Endodermal cell (in vitro differentiated cells): ENCODE measurements at regions not wholly inside any gene's neighbourhood (a gene's known extent, or its start where the extent isn't known, plus 50 kb on each side); places are given as distances from the start of the nearest gene placed in this dataset.

ENCODE experiments used
- DNase-seq: peaks from one replicate; pipeline ENCODE4 v3.0.0-alpha.2; 2017
- H3K27ac ChIP-seq: 2 replicates; pipeline ENCODE4 v1.5.1; 2013; ENCODE audit warnings: mild to moderate bottlenecking, low read depth, low read length, moderate library complexity
- H3K27me3 ChIP-seq: 2 replicates; pipeline ENCODE4 v1.6.1; 2013; ENCODE audit warnings: mild to moderate bottlenecking, low read length, moderate library complexity; ENCODE audit not compliant: insufficient read depth, control insufficient read depth, poor library complexity, severe bottlenecking
- H3K36me3 ChIP-seq: 2 replicates; pipeline ENCODE4 v1.7.0; 2013; ENCODE audit warnings: mild to moderate bottlenecking, low read length, moderate library complexity; ENCODE audit not compliant: control insufficient read depth, insufficient read depth
- H3K4me1 ChIP-seq: one replicate; pipeline ENCODE4 v1.7.0; 2013; ENCODE audit warnings: low read length; ENCODE audit not compliant: control insufficient read depth, insufficient read depth
- H3K4me3 ChIP-seq: 2 replicates; pipeline ENCODE4 v1.5.1; 2013; ENCODE audit warnings: mild to moderate bottlenecking, low read length, moderate library complexity
- H3K9ac ChIP-seq: 2 replicates; pipeline ENCODE4 v1.6.1; 2013; ENCODE audit warnings: mild to moderate bottlenecking, low read length, moderate library complexity; ENCODE audit not compliant: poor library complexity, severe bottlenecking; ENCODE audit errors: extremely low read depth
- H3K9me3 ChIP-seq: 2 replicates; pipeline ENCODE4 v1.6.1; 2013; ENCODE audit warnings: mild to moderate bottlenecking, low read length, moderate library complexity; ENCODE audit not compliant: control insufficient read depth
- H3K27ac Mint-ChIP-seq: 2 replicates; pipeline ENCODE4 v1.8.0; 2020; ENCODE audit warnings: mixed read lengths
- H3K27me3 Mint-ChIP-seq: 2 replicates; pipeline ENCODE4 v1.8.0; 2021; ENCODE audit warnings: mild to moderate bottlenecking, mixed read lengths; ENCODE audit not compliant: insufficient read depth
- H3K36me3 Mint-ChIP-seq: 2 replicates; pipeline ENCODE4 v1.8.0; 2020; ENCODE audit warnings: low read depth, mixed read lengths
- H3K4me1 Mint-ChIP-seq: 2 replicates; pipeline ENCODE4 v1.8.0; 2020; ENCODE audit warnings: mixed read lengths
- H3K4me3 Mint-ChIP-seq: 2 replicates; pipeline ENCODE4 v1.8.0; 2020; ENCODE audit warnings: mild to moderate bottlenecking, moderate library complexity, mixed read lengths
- H3K9me3 Mint-ChIP-seq: 2 replicates; pipeline ENCODE4 v1.8.0; 2020; ENCODE audit warnings: mild to moderate bottlenecking, mixed read lengths
- WGBS, 2 experiments: methylation state at CpG; one replicate each; pipeline versions ENCODE4 v1.1.5 to v1.1.7; 2013; ENCODE audit warnings: missing lambda C conversion rate in 2 of 2, mixed read lengths in 1 of 2; ENCODE audit not compliant: insufficient coverage in 1 of 2, insufficient read length in 1 of 2; 5-methylcytosine and 5-hydroxymethylcytosine counted together
- TF ChIP-seq, protein P1 (sequence below): fragments of 200-600 bp; sonication (generic); conservative IDR thresholded peaks from 2 replicates; pipeline ENCODE4 v1.5.0; 2021; ENCODE audit warnings: antibody characterized with exemption, mild to moderate bottlenecking

DNA sequence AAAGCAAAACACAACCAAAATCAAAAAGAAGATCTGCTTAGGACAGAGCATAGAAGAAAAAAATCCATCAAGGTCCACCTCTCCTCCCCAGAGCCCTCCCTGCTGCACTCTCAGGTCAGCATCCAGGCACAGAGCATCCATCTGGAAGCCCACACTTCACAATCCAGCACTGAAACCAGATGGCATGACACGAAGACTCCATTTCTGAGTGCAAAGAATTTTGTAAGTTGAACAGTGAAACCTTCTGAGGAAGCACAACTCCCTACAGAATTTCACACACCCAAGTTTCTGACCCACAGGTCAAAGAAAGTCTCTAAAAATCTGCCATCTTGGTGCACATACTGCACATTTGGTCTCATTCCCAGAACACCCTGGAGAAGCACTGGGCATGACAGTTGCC, 128.8 kb upstream of the STXBP5 start:
- no peaks in the 10 kb centered on the region for H3K27me3 Mint-ChIP-seq
- no peaks in the 10 kb centered on the region for H3K36me3 Mint-ChIP-seq
- TF ChIP-seq, protein P1, sequence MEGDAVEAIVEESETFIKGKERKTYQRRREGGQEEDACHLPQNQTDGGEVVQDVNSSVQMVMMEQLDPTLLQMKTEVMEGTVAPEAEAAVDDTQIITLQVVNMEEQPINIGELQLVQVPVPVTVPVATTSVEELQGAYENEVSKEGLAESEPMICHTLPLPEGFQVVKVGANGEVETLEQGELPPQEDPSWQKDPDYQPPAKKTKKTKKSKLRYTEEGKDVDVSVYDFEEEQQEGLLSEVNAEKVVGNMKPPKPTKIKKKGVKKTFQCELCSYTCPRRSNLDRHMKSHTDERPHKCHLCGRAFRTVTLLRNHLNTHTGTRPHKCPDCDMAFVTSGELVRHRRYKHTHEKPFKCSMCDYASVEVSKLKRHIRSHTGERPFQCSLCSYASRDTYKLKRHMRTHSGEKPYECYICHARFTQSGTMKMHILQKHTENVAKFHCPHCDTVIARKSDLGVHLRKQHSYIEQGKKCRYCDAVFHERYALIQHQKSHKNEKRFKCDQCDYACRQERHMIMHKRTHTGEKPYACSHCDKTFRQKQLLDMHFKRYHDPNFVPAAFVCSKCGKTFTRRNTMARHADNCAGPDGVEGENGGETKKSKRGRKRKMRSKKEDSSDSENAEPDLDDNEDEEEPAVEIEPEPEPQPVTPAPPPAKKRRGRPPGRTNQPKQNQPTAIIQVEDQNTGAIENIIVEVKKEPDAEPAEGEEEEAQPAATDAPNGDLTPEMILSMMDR = no peak
- Histone ChIP-seq H3K27ac (no peak overlapping the region), H3K4me1 (no peaks in the 10 kb centered on the region), H3K9me3 (no peaks in the 10 kb centered on the region), H3K9ac (no peak overlapping the region), H3K4me3 (no peak overlapping the region), H3K36me3 (no peaks in the 10 kb centered on the region), H3K27me3 (no peaks in the 10 kb centered on the region)
- H3K9me3 Mint-ChIP-seq = peaks cover 2% of the 10 kb centered on the region
- 82 to 86% methylated on average over 1 of the region's 1 CpG for WGBS, 2 experiments
- DNase-seq = no peak
- no peak overlapping the region for H3K27ac Mint-ChIP-seq
- H3K4me1 Mint-ChIP-seq = no peaks in the 10 kb centered on the region
- H3K4me3 Mint-ChIP-seq = no peak overlapping the region

DNA sequence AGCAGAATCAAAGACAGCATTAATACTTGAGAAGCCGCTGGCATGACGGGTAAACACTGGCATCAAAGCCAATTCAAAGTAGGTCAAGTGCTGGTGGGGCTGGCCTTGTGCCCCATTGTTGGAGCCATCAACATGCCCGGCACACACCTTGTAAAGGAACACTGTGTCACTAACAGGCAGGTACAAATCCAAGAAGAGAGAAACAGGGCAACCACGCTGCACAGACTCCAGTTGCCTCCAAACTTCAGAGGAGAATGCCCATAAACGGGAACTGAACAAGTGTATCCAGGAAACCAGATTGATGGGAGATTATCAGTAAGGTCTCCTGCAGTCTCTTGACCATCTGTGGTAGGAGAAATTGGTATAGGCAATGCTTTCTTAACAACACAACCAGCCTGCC, 127.0 kb upstream of the STXBP5 start:
- WGBS, 2 experiments = 95 to 100% methylated on average over 3 to 5 of the region's 5 CpGs
- H3K36me3 Mint-ChIP-seq = no peaks in the 10 kb centered on the region

DNA sequence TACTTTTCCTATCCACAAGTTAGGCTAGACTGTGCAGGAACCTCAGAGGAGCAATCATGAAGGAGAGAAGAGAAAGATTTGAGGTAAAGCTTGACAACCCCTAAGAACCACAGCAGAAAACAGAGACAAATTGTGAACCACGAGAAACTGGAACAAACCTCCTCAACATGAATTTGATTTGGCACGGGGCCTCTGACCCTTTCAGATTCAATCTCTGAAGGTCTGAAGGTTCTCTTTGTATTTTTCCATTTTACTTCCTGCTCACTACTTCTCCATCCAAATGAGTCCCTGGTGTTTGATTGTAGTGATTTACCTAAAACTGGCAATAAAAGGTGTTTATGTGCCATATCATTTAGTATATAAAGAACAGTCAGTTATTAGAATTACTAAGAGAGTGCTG, 126.1 kb upstream of the STXBP5 start:
- Histone ChIP-seq H3K9ac (no peak overlapping the region), H3K27ac (no peak overlapping the region), H3K4me3 (no peak overlapping the region), H3K36me3 (no peaks in the 10 kb centered on the region), H3K9me3 (no peaks in the 10 kb centered on the region), H3K27me3 (no peaks in the 10 kb centered on the region), H3K4me1 (no peaks in the 10 kb centered on the region)
- Mint-ChIP-seq H3K4me3 (no peak overlapping the region), H3K4me1 (no peaks in the 10 kb centered on the region), H3K9me3 (no peaks in the 10 kb centered on the region), H3K36me3 (no peaks in the 10 kb centered on the region), H3K27me3 (no peaks in the 10 kb centered on the region), H3K27ac (no peak overlapping the region)
- WGBS, 2 experiments = 89 to 92% methylated on average over 2 of the region's 2 CpGs
- DNase-seq = no peak
- TF ChIP-seq, protein P1 = no peak

More for the DNA sequence above, 127.0 kb upstream of the STXBP5 start:
- H3K9me3 Mint-ChIP-seq = no peaks in the 10 kb centered on the region
- Histone ChIP-seq H3K4me1 (no peaks in the 10 kb centered on the region), H3K27me3 (no peaks in the 10 kb centered on the region), H3K9me3 (no peaks in the 10 kb centered on the region), H3K9ac (no peak overlapping the region), H3K27ac (no peak overlapping the region), H3K4me3 (no peak overlapping the region), H3K36me3 (no peaks in the 10 kb centered on the region)
- no peak overlapping the region for H3K4me3 Mint-ChIP-seq
- no peaks in the 10 kb centered on the region for H3K27me3 Mint-ChIP-seq
- no peaks in the 10 kb centered on the region for H3K4me1 Mint-ChIP-seq
- no peak for DNase-seq
- no peak overlapping the region for H3K27ac Mint-ChIP-seq
- TF ChIP-seq, protein P1 = no peak
